Endothelial cell of umbilical vein (primary cell): ENCODE measurements at regions not wholly inside any gene's neighbourhood (a gene's known extent, or its start where the extent isn't known, plus 50 kb on each side); places are given as distances from the start of the nearest gene placed in this dataset.

ENCODE experiments used
- BruUV-seq: library from RNA; stranded (reverse); fragments of 400-500 nt; replicated peaks from 2 replicates; lab custom pipeline; 2021; lab: Mats Ljungman, UMichigan
- CTCF ChIA-PET: fragments of 300-600, 350-600 bp; sonication (Branson Sonifier 250); formaldehyde crosslinking; loops from one replicate; lab custom pipeline; 2021; ENCODE audit warnings: antibody characterized with exemption, inconsistent platforms; lab: Charles Lee
- POLR2A ChIA-PET: fragments of 300-600, 350-600 bp; sonication (Branson Sonifier 250); formaldehyde crosslinking; loops from one replicate; lab custom pipeline; 2021; ENCODE audit warnings: antibody characterized with exemption, inconsistent platforms; lab: Charles Lee
- DNase-seq: peaks from one replicate; pipeline ENCODE4 v3.0.0-alpha.2; 2011; ENCODE audit warnings: low read depth, low spot score
- FAIRE-seq: peaks from 2 replicates; lab custom pipeline; 2011; peaks lifted over from hg19 to GRCh38; lab: Jason Lieb, UNC
- H2AFZ ChIP-seq: 2 replicates; pipeline ENCODE4 v1.6.0; 2012; ENCODE audit warnings: low read depth, low read length, control low read depth, inconsistent platforms
- H3K27ac ChIP-seq: 2 replicates; pipeline ENCODE4 v1.5.1; 2011; ENCODE audit warnings: low read depth, mild to moderate bottlenecking, control low read depth, low read length, moderate library complexity; ENCODE audit not compliant: insufficient read depth
- H3K27me3 ChIP-seq, 2 experiments: 2 replicates each; pipeline versions ENCODE4 v1.6.0 to v1.6.1; 2011; ENCODE audit warnings: low read length in 2 of 2, mixed read lengths in 1 of 2; ENCODE audit not compliant: control insufficient read depth in 2 of 2, insufficient read depth in 2 of 2
- H3K36me3 ChIP-seq, 2 experiments: 2 replicates in 1 of 2; 3 replicates in 1 of 2; pipeline ENCODE4 v1.5.1; 2011; ENCODE audit warnings: low read length in 2 of 2, mild to moderate bottlenecking in 1 of 2, moderate library complexity in 1 of 2; ENCODE audit not compliant: control insufficient read depth in 2 of 2, insufficient read depth in 2 of 2; ENCODE audit errors: extremely low read depth in 1 of 2
- H3K4me1 ChIP-seq: 3 replicates; pipeline ENCODE4 v1.5.1; 2011; ENCODE audit warnings: mild to moderate bottlenecking, low read length; ENCODE audit not compliant: control insufficient read depth, insufficient read depth; ENCODE audit errors: extremely low read depth
- H3K4me2 ChIP-seq: 2 replicates; pipeline ENCODE4 v1.6.1; 2011; ENCODE audit warnings: low read length, control low read depth, mixed read lengths; ENCODE audit not compliant: insufficient read depth
- H3K4me3 ChIP-seq, 3 experiments: fragments of 200-600 bp in 1 of 3; sonication (generic), shearing (Covaris generic) in 1 of 3; replicated peaks in 1 of 3; 2 replicates each; pipeline ENCODE4 v1.5.1; 2011 to 2016; ENCODE audit warnings: control low read depth in 3 of 3, low read length in 3 of 3, mild to moderate bottlenecking in 2 of 3, inconsistent platforms in 1 of 3, low read depth in 1 of 3, moderate library complexity in 1 of 3; ENCODE audit not compliant: insufficient read depth in 1 of 3
- H3K79me2 ChIP-seq: 2 replicates; pipeline ENCODE4 v1.6.0; 2012; ENCODE audit warnings: low read length, inconsistent platforms; ENCODE audit not compliant: control insufficient read depth, insufficient read depth
- H3K9ac ChIP-seq: replicated peaks from 2 replicates; pipeline ENCODE3; 2011; ENCODE audit warnings: low read length, control low read depth; ENCODE audit not compliant: insufficient read depth; ENCODE audit errors: extremely low read depth
- H3K9me1 ChIP-seq: replicated peaks from 3 replicates; pipeline ENCODE4 v1.6.0; 2011; ENCODE audit warnings: mild to moderate bottlenecking, low read length; ENCODE audit not compliant: control insufficient read depth, insufficient read depth; ENCODE audit errors: extremely low read depth
- H3K9me3 ChIP-seq: replicated peaks from 2 replicates; pipeline ENCODE4 v1.5.1; 2012; ENCODE audit warnings: low read length, inconsistent platforms; ENCODE audit not compliant: control insufficient read depth, insufficient read depth
- H4K20me1 ChIP-seq: replicated peaks from 2 replicates; pipeline ENCODE3; 2011; ENCODE audit warnings: mild to moderate bottlenecking, low read length; ENCODE audit not compliant: control insufficient read depth, insufficient read depth; ENCODE audit errors: extremely low read depth
- CTCF ChIP-seq, 2 donors: IDR thresholded peaks; 1 replicate in 1 of 2; 2 replicates in 1 of 2; pipeline ENCODE4 v1.5.1; 2011; ENCODE audit warnings: low read length in 2 of 2, mild to moderate bottlenecking in 2 of 2, moderate library complexity in 2 of 2, control low read depth in 1 of 2, inconsistent platforms in 1 of 2, low read depth in 1 of 2; ENCODE audit not compliant: insufficient read depth in 1 of 2; ENCODE audit errors: extremely low read depth in 1 of 2
- EZH2 ChIP-seq: IDR thresholded peaks from 2 replicates; pipeline ENCODE4 v1.6.1; 2012; ENCODE audit warnings: borderline replicate concordance, low read depth, mild to moderate bottlenecking, moderate library complexity, low read length, inconsistent platforms; ENCODE audit not compliant: severe bottlenecking
- FOS ChIP-seq: IDR thresholded peaks from 2 replicates; pipeline ENCODE4 v1.6.1; 2011; ENCODE audit warnings: mild to moderate bottlenecking, low read length, moderate library complexity, borderline replicate concordance; ENCODE audit not compliant: insufficient read depth
- GATA2 ChIP-seq: IDR thresholded peaks from 2 replicates; pipeline ENCODE4 v1.7.0; 2011; ENCODE audit warnings: low read depth, mild to moderate bottlenecking, moderate library complexity, mixed read lengths, low read length; ENCODE audit not compliant: insufficient read length, insufficient read depth
- JUN ChIP-seq: IDR thresholded peaks from 2 replicates; pipeline ENCODE4 v1.6.1; 2011; ENCODE audit warnings: borderline replicate concordance, low read depth; ENCODE audit not compliant: insufficient read length, insufficient read depth
- MAX ChIP-seq: IDR thresholded peaks from 2 replicates; pipeline ENCODE4 v1.6.1; 2011; ENCODE audit not compliant: insufficient read depth, insufficient read length
- MYC ChIP-seq: IDR thresholded peaks from one replicate; pipeline ENCODE4 v1.6.1; 2011; ENCODE audit warnings: mild to moderate bottlenecking, low read depth, low read length
- POLR2A ChIP-seq: IDR thresholded peaks from 2 replicates; pipeline ENCODE4 v1.6.1; 2012; ENCODE audit warnings: low read depth, mild to moderate bottlenecking, control low read depth, low read length
- POLR2AphosphoS5 ChIP-seq: IDR thresholded peaks from 2 replicates; pipeline ENCODE4 v1.6.1; 2012; ENCODE audit warnings: low read depth, mild to moderate bottlenecking, control low read depth, low read length, moderate library complexity; ENCODE audit not compliant: insufficient read depth
- dilution Hi-C: fragments of 300-500 bp; cut with MboI; formaldehyde crosslinking; loops from one replicate; pipeline ENCODE4 v1.15.0; 2019; ENCODE audit warnings: low sequenced_read_pairs; ENCODE audit not compliant: extremely low pct_ligation_motif_present
- intact Hi-C: fragments of 100-400 bp; cut with micrococcal nuclease; formaldehyde crosslinking; loops from one replicate; pipeline ENCODE4 v1.10.0; 2022

- H3K4me1 ChIP-seq: no peaks in the 10 kb centered on the region
- H3K4me2 ChIP-seq: no peak overlapping the region
- H2AFZ ChIP-seq: no peak overlapping the region
- CTCF ChIA-PET: interaction anchor here (0.9 to 1.4 kb wide), 4 partner anchors 8 to 793 kb away, joined by 3 to 5 read pairs (median 4); no protein-coding TSS in a partner anchor
- H3K36me3 ChIP-seq: no peaks in the 10 kb centered on the region
- dilution Hi-C loops: no loop called here
- POLR2A ChIA-PET: no interaction called here
- DNase-seq (no peak), FAIRE-seq (no peak)
- H3K9ac ChIP-seq: no peak overlapping the region
- intact Hi-C loops: no loop called here
- no peak overlapping the region for H3K27ac ChIP-seq
- H3K4me3 ChIP-seq: no peak overlapping the region
- no peaks in the 10 kb centered on the region for H3K9me3 ChIP-seq
- BruUV-seq: no TSS peak
- no peaks in the 10 kb centered on the region for H3K27me3 ChIP-seq
- TF ChIP-seq GATA2 (no peak), CTCF (IDR thresholded peaks at IDR 0.05; ENCODE audit: extremely low read depth in 1 of 2, insufficient read depth in 1 of 2, low read depth in 1 of 2, low read length in 2 of 2) (no peak), FOS (no peak), POLR2AphosphoS5 (no peak), EZH2 (no peak), MYC (no peak), MAX (no peak), POLR2A (no peak), JUN (no peak)
- H4K20me1 ChIP-seq: no peaks in the 10 kb centered on the region
- no peaks in the 10 kb centered on the region for H3K9me1 ChIP-seq
- H3K79me2 ChIP-seq: no peaks in the 10 kb centered on the region
Observed at GRCh38 chr6:128648022-128648598, 127.7 kb upstream of the PTPRK start.
